Cardiac fibroblast (primary cell): ENCODE measurements at regions not wholly inside any gene's neighbourhood (a gene's known extent, or its start where the extent isn't known, plus 50 kb on each side); places are given as distances from the start of the nearest gene placed in this dataset.

Source experiments
- DNase-seq, 2 donors: peaks; one replicate each; pipeline versions ENCODE4 v3.0.0 to v3.0.0-alpha.2; 2010; ENCODE audit warnings: low read depth in 2 of 2
- H3K4me3 ChIP-seq, 2 donors: replicated peaks in 1 of 2; 1 replicate in 1 of 2; 2 replicates in 1 of 2; pipeline ENCODE4 v1.5.1; 2011; ENCODE audit warnings: low read depth in 2 of 2, low read length in 2 of 2, mild to moderate bottlenecking in 2 of 2, moderate library complexity in 1 of 2
- TF ChIP-seq, protein P1 (sequence below): IDR thresholded peaks from one replicate; pipeline ENCODE4 v1.5.1; 2011; ENCODE audit warnings: low read depth, mild to moderate bottlenecking, low read length, inconsistent platforms

GRCh38 chr2:133838642-133839365, 270.5 kb upstream of the NCKAP5 start:
- no peak overlapping the region for H3K4me3 ChIP-seq
- TF ChIP-seq, protein P1, sequence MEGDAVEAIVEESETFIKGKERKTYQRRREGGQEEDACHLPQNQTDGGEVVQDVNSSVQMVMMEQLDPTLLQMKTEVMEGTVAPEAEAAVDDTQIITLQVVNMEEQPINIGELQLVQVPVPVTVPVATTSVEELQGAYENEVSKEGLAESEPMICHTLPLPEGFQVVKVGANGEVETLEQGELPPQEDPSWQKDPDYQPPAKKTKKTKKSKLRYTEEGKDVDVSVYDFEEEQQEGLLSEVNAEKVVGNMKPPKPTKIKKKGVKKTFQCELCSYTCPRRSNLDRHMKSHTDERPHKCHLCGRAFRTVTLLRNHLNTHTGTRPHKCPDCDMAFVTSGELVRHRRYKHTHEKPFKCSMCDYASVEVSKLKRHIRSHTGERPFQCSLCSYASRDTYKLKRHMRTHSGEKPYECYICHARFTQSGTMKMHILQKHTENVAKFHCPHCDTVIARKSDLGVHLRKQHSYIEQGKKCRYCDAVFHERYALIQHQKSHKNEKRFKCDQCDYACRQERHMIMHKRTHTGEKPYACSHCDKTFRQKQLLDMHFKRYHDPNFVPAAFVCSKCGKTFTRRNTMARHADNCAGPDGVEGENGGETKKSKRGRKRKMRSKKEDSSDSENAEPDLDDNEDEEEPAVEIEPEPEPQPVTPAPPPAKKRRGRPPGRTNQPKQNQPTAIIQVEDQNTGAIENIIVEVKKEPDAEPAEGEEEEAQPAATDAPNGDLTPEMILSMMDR, result no peak
- no peak for DNase-seq

GRCh38 chr2:133839677-133840076, 271.4 kb upstream of the NCKAP5 start:
- TF ChIP-seq, protein P1, result no peak
- H3K4me3 ChIP-seq, result no peak overlapping the region

DNA sequence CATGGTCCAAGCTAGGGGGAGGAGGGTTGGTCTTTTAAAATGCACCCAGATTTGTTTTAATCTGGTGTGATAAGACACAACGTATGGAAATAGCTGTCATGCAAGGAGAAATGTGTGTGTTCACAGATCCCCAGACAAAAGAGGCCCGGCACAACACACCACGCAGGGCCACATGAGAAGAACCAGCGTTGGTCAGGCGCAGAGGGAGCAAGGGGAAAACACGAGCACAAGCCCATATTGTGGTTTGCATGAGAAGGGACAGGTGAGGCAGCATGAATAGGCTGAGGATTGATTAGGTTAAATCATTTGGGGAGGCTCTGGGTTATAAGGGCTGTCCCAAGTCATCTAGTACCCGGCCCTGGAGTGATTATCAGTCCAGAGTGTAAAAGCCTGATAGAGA, 272.5 kb upstream of the NCKAP5 start:
- TF ChIP-seq, protein P1, result no peak
- H3K4me3 ChIP-seq, result no peak overlapping the region
- no peak for DNase-seq

More at GRCh38 chr2:133839677-133840076, 271.4 kb upstream of the NCKAP5 start:
- no peak for DNase-seq

- peak; percentile 98 to 99 for DNase-seq
- H3K4me3 ChIP-seq, result no peak overlapping the region
- TF ChIP-seq, protein P1, result no peak
These were observed 273.6 kb upstream of the NCKAP5 start for GRCh38 chr2:133841900-133842299.

DNA sequence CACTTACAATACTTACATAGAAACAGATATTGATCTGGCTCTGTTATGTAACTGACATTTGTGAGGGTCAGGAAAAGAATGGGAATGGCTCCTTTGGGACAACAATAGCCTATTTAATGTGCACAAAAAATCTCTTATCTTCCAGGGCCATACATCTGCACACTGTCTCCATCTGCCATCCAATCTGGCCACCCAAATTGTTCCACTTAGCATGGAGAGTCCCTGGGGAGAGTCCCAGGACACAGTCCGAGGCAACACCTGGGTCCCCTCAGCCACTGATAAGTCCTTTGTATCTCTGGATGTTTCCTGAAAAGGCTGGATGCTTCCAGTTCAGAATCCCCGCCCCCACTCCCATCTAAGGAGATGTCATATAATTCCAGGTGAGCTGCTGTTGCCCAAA, 274.2 kb upstream of the NCKAP5 start:
- TF ChIP-seq, protein P1, result no peak
- DNase-seq, result no peak
- no peak overlapping the region for H3K4me3 ChIP-seq

- peak; percentile 71 to 86 for DNase-seq
- no peak overlapping the region for H3K4me3 ChIP-seq
- TF ChIP-seq, protein P1, result no peak
These were observed 274.8 kb upstream of the NCKAP5 start for GRCh38 chr2:133843091-133843490.

DNA sequence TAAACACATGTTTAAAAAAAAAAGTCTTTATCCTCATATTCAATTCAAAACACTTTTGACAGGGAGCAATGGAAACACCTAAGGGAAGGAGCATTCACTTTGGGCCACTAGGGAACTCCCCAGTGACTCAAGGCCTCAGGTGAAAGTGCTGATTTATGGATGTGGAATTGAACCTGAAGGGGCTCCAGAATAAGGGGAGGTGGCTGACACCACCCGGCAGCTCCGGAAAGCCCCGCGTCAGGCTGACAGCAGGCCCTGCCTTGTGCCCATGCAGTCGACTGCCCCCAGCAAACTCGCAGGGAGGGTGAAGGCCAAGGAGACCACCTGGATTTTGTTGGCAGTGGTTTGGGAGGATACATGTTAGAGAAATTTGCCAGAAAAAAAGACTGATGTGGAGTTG, 275.3 kb upstream of the NCKAP5 start:
- no peak for DNase-seq
- TF ChIP-seq, protein P1, result no peak
- H3K4me3 ChIP-seq, result no peak overlapping the region
